Body of pancreas (tissue), 4 donors: ENCODE measurements at regions not wholly inside any gene's neighbourhood (a gene's known extent, or its start where the extent isn't known, plus 50 kb on each side); places are given as distances from the start of the nearest gene placed in this dataset.

Experiments used
- POLR2A ChIP-seq, 3 donors: fragments of 450-650 bp; IDR thresholded peaks; one replicate each; pipeline ENCODE4 v1.6.1; 2016; ENCODE audit warnings: antibody characterized with exemption in 3 of 3, mild to moderate bottlenecking in 2 of 3
- TF ChIP-seq, protein P1 (sequence below), 7 experiments: fragments of 450-650 bp in 4 of 7; fragments of 200-600 bp in 3 of 7; sonication (generic) in 3 of 7; IDR thresholded peaks; one replicate each; pipeline ENCODE4 v1.5.1; 2016 to 2019; ENCODE audit warnings: antibody characterized with exemption in 7 of 7

DNA sequence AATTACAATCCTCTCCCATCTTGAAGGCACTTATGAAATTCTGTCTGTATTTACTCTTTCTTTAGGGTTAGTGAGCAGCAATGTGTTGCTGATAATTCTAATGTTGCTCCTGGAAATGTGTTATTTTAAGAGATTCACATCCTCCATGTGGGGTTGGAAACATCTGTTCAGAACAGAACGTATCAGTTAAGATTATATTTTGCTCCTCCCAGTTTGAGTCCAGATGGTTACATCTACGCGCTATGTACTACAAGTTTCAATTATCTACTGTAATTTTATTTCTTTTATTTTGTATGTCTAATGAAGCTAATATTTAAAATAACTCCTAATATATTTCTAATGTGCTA, 250.6 kb upstream of the KLF6 start:
- TF ChIP-seq POLR2A (IDR thresholded peaks at IDR 0.05), result no peak
- TF ChIP-seq, protein P1, sequence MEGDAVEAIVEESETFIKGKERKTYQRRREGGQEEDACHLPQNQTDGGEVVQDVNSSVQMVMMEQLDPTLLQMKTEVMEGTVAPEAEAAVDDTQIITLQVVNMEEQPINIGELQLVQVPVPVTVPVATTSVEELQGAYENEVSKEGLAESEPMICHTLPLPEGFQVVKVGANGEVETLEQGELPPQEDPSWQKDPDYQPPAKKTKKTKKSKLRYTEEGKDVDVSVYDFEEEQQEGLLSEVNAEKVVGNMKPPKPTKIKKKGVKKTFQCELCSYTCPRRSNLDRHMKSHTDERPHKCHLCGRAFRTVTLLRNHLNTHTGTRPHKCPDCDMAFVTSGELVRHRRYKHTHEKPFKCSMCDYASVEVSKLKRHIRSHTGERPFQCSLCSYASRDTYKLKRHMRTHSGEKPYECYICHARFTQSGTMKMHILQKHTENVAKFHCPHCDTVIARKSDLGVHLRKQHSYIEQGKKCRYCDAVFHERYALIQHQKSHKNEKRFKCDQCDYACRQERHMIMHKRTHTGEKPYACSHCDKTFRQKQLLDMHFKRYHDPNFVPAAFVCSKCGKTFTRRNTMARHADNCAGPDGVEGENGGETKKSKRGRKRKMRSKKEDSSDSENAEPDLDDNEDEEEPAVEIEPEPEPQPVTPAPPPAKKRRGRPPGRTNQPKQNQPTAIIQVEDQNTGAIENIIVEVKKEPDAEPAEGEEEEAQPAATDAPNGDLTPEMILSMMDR (IDR thresholded peaks at IDR 0.05), result no peak
